NCI-H1694 (cell line): ENCODE measurements at regions not wholly inside any gene's neighbourhood (a gene's known extent, or its start where the extent isn't known, plus 50 kb on each side); places are given as distances from the start of the nearest gene placed in this dataset.

Experiments used
- DNase-seq: peaks from one replicate; lab custom pipeline; 2025; lab: John Stamatoyannopoulos, UW

DNA sequence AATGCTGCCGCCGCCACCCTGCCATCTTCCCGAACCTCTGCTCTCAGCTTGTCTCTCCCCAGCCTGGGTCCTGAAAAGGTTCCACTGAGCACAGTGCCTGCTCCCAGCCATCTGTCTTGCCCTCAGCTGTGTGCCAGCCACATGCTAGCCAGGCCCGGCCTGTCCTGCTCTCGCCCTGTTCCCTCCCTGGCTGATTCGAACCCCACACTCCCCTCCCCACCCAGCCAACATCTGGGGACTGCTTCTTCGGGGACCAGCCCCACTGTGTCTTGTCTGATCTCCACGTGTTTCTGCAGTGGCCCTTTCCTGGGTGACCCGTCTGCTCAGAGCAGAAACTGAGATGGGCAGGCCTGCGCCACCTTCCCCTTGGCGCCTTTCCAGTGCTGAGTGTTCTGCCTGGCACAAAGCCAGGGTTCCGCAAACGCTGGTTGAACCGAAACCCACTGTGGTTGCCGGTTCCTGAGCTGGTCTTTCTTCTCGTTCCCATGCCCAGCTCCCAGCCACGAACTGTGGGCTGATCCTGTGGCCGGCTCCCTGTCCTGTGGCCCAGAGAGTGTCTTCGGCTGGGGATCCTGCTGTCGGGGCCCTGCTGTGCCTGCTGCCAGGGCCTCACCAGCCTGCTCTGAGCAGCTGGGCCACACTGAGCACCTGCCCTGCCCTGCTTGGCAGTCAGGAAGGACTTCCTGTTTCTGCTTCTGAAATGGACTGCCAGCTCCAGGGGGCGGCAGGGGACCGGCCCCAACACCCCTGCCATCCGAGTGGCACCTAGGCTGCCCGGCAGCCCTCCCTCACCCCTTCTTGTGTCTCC is 62.7 kb upstream of the KLF13 start:
- no peak for DNase-seq

- no peak for DNase-seq
These were observed 62.0 kb upstream of the KLF13 start for GRCh38 chr15:31264559-31265089.

DNA sequence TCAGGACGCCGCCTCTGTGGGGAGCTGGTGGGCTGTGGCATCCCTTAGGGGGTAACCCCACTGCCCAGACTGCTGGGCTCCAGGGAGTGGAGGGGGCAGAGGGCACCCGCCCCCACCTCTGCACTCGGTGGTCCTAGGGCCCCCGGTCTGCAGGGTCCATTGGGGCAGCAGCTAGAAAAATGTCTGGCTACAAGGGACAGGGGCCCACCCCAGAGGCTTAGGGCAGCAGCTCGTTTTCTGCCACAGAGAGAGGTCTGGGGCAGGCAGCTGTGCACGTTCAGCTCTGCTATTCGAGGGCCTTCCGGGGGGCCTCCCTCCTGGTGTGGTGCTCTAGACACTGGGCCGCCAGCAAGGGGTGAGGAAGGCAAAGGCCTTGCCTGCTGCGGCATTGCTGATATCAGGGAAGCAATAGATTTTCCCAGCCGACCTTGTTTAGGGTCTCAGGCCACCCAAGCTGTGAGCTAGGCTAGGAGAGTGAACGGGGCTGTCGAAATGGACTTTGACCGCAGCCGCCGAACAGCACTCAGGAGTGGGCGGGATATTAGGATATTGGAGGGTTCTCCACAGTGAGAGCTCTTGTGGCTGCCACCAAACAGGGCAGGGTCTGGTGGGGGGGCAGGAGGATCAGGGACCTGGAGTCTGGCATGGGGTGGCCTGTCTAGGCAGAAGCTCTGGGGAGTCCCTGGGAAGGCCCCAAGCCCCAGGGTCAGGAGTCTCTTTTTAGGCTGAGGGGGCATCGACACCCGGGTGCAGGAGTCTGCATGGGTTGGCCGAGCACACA is 61.4 kb upstream of the KLF13 start:
- DNase-seq: no peak

- DNase-seq: no peak
These were observed 60.5 kb upstream of the KLF13 start for GRCh38 chr15:31265871-31266711.

DNA sequence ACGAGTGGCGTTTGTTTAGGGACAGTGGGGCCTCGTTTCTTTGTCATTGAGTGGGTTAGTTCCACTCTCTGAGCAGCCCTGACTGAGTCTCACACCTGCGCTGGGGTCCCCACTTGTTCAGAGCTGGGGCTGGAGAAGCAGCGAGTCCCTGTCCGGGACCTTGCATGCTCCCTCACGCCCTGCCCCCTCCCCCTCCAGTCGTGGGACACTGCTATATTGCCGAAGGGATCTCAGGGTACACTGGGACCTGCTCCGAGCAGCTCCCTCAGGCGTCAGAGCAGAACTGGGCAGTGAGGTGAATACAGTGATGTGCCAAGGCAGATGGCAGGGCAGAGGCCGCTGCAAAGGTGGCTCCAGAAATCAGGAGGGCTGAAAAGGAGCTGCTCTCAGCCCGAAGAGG is 59.9 kb upstream of the KLF13 start:
- DNase-seq: no peak

- DNase-seq: no peak
These were observed 59.2 kb upstream of the KLF13 start for GRCh38 chr15:31267161-31268107.

GRCh38 chr15:31268108-31268501 is 58.5 kb upstream of the KLF13 start:
- DNase-seq: no peak

GRCh38 chr15:31268911-31269784 is 57.5 kb upstream of the KLF13 start:
- no peak for DNase-seq

GRCh38 chr15:31269816-31270575 is 56.6 kb upstream of the KLF13 start:
- DNase-seq: no peak

GRCh38 chr15:31270767-31271166 is 55.9 kb upstream of the KLF13 start:
- DNase-seq: no peak

- DNase-seq: no peak
These were observed 55.4 kb upstream of the KLF13 start for GRCh38 chr15:31271224-31271635.

DNA sequence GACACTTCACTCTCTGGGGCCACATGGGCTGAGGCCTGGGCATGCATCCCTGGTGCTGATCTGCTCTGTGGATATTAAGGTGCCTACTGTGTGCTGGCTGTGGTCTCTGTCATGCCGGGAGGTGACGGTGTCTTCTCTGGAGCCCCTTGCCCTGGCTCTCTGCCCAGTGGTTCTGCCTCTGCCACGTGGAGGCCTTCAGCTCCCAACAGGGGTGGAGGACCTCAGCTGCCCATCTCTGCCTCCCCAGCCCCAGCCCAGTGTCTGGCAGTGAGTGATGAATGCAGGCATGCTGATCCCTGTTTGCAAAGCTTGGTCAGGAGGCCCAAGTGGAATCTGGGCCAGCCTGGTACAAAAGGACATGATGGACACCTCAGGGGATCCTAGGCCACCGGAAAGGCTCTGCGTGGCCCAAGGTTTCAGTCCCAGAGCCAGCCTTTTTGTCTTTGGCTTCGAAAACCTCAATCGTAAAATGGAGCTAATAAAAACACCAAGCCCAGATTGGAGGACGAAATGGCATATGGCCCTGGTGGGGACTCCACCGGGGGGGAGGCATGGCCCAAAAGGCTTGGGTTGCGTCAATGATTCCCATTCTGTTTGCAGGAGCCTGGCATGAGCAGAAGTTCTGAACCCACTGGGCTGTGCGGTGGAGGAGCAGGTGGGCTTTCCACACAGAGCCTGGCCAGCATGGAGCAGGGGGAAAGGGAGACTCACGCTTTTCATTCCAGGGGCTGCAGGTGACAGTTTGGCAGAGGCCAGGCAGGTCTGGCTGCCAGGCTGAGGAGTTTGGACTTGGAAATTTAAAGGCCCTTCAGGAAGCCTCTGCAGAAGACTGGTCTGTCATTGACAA is 54.7 kb upstream of the KLF13 start:
- DNase-seq: no peak

DNA sequence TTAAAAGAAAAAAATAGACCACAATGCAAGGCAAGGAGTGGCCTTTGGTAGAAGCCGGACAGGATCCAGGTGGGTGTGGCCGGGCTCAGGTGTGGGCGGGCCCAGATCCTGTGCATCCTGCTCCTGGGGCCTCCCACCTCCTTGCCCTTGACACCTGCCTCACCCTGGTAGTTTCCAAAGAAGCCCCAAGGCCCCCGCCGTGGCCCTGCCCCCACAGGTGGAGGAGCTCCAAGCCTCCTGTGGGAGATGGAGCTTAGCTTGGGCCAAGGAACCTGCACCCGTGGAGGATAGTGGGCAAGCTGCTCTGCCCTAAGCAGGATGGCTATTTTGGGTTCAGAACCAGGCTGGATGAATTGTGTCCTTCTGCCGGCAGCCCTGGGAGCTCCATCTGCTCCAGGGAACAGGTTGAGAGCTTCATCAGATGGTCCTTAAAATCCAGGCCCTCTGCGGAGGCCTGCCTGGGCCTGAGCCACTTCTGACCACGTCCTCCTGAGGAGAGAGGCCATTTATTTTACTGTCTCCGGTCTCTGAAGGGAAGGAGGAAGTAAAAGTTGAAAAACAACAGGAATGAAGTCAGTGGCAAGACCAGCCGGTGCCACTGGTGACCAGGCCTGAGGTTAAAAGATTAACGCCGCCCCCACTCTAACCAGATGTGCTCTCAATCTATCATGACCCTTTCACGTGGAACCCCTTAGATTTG is 53.9 kb upstream of the KLF13 start:
- DNase-seq: no peak

DNA sequence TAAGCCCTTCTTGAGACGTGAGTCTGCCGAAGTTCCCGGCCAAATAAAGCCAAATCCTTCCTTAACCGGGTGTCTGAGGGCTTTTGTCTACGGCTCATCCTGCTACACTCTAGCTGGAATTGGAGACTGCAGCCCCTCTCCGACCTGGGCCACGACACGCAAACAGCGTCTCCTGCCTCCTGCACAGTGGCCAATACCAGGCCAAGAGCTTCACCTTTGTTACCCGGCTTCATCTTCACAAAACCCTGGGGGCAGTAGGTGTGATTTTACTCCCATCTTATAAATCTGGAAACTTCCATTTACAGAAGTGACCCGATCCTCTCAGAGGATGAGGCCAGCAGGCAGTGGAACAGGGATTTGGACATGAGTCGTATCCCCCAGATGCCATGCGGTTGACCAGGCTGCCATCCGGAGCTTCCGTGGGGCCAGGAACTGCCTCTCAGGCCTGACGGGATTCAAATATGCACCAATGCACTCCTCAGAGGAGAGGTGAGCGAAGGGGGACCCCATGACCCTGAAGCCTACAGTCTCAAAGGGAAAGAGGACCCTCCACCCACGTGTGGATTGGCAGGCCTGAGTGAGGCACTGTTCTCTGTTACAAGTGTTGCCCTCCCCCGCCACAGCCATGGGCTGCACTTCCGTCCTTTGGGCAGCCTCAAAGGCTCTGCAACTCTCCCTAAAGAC is 53.2 kb upstream of the KLF13 start:
- DNase-seq: no peak

GRCh38 chr15:31274496-31275330 is 51.9 kb upstream of the KLF13 start:
- DNase-seq: no peak
